ENCODE measurements at regions not wholly inside any gene's neighbourhood (a gene's known extent, or its start where the extent isn't known, plus 50 kb on each side); places are given as distances from the start of the nearest gene placed in this dataset.
"Not testable (repeated sequence)": the region's sequence is repeated elsewhere in the genome, so short reads cannot be mapped to it uniquely, and the experiment has no call there.

DNA sequence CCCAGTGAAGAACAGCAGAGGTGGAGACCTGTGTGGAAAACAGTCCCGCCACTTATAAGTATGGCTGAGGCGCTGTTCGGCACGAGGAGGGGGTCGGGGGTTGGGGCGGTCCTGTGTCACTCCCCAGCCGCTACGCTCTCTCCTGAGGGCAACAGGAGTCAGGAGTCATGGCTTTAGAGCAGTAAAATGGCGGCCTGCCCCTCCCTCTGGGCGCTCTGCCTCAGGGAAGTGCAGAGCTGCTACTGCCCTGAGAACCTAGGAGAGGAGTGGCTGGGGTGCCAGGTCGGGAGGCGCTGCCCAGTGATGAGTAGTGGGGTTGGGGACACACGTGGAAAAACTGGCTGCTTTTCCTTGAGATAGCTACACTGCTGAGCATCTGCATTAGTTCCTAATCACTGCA, 551.2 kb upstream of the AMOT start:
- TF ChIP-seq, protein P1, sequence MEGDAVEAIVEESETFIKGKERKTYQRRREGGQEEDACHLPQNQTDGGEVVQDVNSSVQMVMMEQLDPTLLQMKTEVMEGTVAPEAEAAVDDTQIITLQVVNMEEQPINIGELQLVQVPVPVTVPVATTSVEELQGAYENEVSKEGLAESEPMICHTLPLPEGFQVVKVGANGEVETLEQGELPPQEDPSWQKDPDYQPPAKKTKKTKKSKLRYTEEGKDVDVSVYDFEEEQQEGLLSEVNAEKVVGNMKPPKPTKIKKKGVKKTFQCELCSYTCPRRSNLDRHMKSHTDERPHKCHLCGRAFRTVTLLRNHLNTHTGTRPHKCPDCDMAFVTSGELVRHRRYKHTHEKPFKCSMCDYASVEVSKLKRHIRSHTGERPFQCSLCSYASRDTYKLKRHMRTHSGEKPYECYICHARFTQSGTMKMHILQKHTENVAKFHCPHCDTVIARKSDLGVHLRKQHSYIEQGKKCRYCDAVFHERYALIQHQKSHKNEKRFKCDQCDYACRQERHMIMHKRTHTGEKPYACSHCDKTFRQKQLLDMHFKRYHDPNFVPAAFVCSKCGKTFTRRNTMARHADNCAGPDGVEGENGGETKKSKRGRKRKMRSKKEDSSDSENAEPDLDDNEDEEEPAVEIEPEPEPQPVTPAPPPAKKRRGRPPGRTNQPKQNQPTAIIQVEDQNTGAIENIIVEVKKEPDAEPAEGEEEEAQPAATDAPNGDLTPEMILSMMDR (IDR thresholded peaks at IDR 0.05; ENCODE audit: insufficient read depth, low read depth, low read length), result no peak
- H3K4me3 ChIP-seq (ENCODE audit: low read depth, low read length), result no peak overlapping the region
- no peak for DNase-seq (ENCODE audit: low read depth)

DNA sequence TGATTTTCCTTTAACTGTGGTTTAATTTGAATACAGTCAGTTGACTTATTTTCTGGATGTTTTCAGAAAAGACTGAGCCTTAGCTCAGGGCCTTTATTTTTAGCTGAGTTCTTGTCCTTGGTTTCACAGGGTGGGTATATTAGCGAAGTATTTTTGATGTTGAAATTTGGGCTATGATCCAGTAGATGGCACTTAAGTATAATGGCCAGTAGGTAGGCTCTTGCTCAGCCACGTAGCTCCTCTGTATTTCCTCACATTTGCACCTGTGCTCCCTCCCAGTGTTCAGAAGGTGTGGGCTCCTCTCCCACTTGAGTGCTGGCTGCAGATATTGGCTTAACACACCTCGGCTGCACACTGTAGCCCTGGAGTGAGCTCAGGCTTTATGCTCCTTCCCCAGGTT, 549.9 kb upstream of the AMOT start:
- TF ChIP-seq, protein P1 (IDR thresholded peaks at IDR 0.05; ENCODE audit: insufficient read depth, low read depth, low read length), result no peak
- no peak for DNase-seq (ENCODE audit: low read depth)

DNA sequence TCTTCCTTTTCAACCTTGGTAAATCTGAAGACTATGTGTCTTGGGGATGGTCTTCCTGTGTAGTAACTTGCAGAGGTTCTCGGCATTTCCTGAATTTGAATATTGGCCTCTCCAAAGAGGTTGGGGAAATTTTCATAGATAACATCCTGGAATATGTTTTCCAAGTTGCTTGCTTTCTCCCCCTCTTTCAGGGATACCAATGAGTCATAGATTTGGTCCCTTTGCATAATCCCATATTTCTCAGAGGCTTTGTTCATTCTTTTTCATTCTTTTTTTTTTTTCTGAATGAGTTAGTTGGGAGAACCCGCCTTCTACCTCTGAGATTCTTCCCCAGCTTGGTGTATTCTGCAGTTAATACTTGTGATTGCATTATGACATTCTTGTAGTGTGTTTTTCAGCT, 549.2 kb upstream of the AMOT start:
- TF ChIP-seq, protein P1 (IDR thresholded peaks at IDR 0.05; ENCODE audit: insufficient read depth, low read depth, low read length), result no peak
- DNase-seq (ENCODE audit: low read depth), result no peak
- H3K4me3 ChIP-seq (ENCODE audit: low read depth, low read length), result no peak overlapping the region

More for the DNA sequence above, 549.9 kb upstream of the AMOT start:
- H3K4me3 ChIP-seq (ENCODE audit: low read depth, low read length), result no peak overlapping the region

DNA sequence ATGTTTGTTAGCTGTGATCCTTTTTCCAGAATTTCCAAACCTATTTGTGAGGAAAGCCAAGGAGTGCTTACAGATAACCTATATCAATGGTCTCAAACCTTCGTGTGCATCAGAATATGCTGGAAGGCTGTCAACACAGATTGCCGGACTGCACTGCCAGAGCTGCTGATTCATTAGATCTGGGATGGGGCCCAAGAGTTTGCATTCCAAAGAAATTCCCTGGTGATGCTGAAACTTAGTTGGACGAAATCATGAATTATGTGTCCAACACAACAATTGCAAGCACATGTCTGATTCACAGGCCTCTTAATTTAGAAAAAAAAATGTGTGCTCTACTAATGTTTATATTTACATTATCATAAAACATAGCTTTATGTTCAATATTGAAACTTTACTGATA, 544.0 kb upstream of the AMOT start:
- TF ChIP-seq, protein P1 (IDR thresholded peaks at IDR 0.05; ENCODE audit: insufficient read depth, low read depth, low read length), result no peak
- no peak overlapping the region for H3K4me3 ChIP-seq (ENCODE audit: low read depth, low read length)
- DNase-seq (ENCODE audit: low read depth), result peak; percentile 71

DNA sequence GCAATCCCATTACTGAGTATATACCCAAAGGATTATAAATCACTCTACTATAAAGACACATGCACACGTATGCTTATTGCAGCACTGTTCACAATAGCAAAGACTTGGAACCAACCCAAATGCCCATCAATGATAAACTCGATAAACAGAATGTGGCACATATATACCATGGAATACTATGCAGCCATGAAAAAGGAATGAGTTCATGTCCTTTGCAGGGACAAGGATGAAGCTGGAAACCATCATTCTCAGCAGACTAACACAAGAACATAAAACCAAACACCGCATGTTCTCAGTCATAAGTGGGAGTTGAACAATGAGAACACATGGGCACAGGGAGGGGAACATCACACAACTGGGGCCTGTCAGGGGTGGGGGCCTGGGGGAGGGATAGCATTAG, 532.8 kb upstream of the AMOT start:
- not testable (repeated sequence) for DNase-seq (ENCODE audit: low read depth); H3K4me3 ChIP-seq (ENCODE audit: low read depth, low read length)

DNA sequence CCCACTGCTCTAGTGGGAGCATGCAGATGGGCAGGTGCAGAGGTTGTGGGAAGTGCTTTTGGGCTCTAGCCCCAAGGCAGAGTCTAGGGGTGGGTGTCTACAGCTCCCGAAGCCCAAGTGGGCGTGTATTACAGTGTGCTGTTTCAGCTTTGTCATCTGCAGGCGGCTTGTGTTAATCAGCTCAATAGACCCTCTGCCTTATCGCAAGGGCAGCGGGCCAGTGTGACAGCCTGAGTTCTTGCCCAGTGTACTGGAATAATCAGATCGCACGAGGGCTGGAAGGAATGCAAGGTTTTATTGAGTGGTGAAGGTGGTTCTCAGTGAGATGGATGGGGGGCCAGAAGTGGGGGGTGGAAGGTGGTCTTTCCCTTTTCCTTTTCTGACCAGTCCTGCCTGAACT, 529.4 kb upstream of the AMOT start:
- DNase-seq (ENCODE audit: low read depth), result no peak
- TF ChIP-seq, protein P1 (IDR thresholded peaks at IDR 0.05; ENCODE audit: insufficient read depth, low read depth, low read length), result no peak
- H3K4me3 ChIP-seq (ENCODE audit: low read depth, low read length), result no peak overlapping the region

DNA sequence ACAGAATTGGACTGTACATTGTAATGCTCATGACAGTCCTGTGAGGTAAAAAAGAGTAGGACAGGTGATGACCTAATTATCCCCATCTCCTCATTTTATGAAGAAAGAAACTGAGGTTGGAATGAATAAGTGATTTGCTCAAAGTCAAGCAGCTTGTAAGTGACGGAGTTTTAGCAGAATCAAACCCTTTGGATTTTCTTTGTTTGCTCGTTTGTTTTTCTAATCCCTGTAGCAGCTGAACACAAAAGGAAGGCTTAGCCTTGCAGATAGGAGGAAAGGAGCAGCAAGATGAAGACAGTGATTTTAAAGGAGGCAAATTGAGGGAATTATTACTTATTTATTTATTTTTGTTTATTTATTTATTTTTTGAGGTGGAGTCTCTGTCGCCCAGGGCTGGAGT, 528.4 kb upstream of the AMOT start:
- TF ChIP-seq, protein P1 (IDR thresholded peaks at IDR 0.05; ENCODE audit: insufficient read depth, low read depth, low read length), result no peak
- H3K4me3 ChIP-seq (ENCODE audit: low read depth, low read length), result no peak overlapping the region
- DNase-seq (ENCODE audit: low read depth), result no peak
